Middle frontal gyrus (tissue), 1 donor: ENCODE measurements at regions not wholly inside any gene's neighbourhood (a gene's known extent, or its start where the extent isn't known, plus 50 kb on each side); places are given as distances from the start of the nearest gene placed in this dataset.

Source experiments
- DNase-seq: peaks from one replicate; pipeline ENCODE4 v3.0.0-alpha.2; 2015; ENCODE audit warnings: low spot score; ENCODE audit errors: extremely low spot score

GRCh38 chr2:5121121-5121520, 571.1 kb upstream of the SOX11 start:
- no peak for DNase-seq

- no peak for DNase-seq
These were observed 570.5 kb upstream of the SOX11 start for GRCh38 chr2:5121642-5122041.

- DNase-seq = no peak
These were observed 568.5 kb upstream of the SOX11 start for GRCh38 chr2:5123582-5124196.

- no peak for DNase-seq
These were observed 567.0 kb upstream of the SOX11 start for GRCh38 chr2:5125017-5125730.

GRCh38 chr2:5132281-5132680, 559.9 kb upstream of the SOX11 start:
- DNase-seq = no peak

GRCh38 chr2:5140347-5140746, 551.8 kb upstream of the SOX11 start:
- DNase-seq = no peak

- no peak for DNase-seq
These were observed 548.0 kb upstream of the SOX11 start for GRCh38 chr2:5144159-5144558.

GRCh38 chr2:5145053-5145452, 547.1 kb upstream of the SOX11 start:
- no peak for DNase-seq

- DNase-seq = no peak
These were observed 546.4 kb upstream of the SOX11 start for GRCh38 chr2:5145801-5146200.

GRCh38 chr2:5148392-5149085, 543.6 kb upstream of the SOX11 start:
- no peak for DNase-seq

GRCh38 chr2:5150871-5151270, 541.3 kb upstream of the SOX11 start:
- DNase-seq = no peak

GRCh38 chr2:5164776-5165525, 527.2 kb upstream of the SOX11 start:
- no peak for DNase-seq

GRCh38 chr2:5172923-5173322, 519.3 kb upstream of the SOX11 start:
- no peak for DNase-seq

- no peak for DNase-seq
These were observed 518.2 kb upstream of the SOX11 start for GRCh38 chr2:5173876-5174535.

GRCh38 chr2:5175231-5175630, 517.0 kb upstream of the SOX11 start:
- DNase-seq = no peak

GRCh38 chr2:5176764-5177163, 515.4 kb upstream of the SOX11 start:
- DNase-seq = no peak

- DNase-seq = no peak
These were observed 509.2 kb upstream of the SOX11 start for GRCh38 chr2:5183031-5183430.

GRCh38 chr2:5187283-5187682, 504.9 kb upstream of the SOX11 start:
- no peak for DNase-seq

GRCh38 chr2:5188636-5189035, 503.5 kb upstream of the SOX11 start:
- DNase-seq = no peak

- no peak for DNase-seq
These were observed 502.2 kb upstream of the SOX11 start for GRCh38 chr2:5190023-5190422.

GRCh38 chr2:5195636-5196035, 496.5 kb upstream of the SOX11 start:
- no peak for DNase-seq
